HCT116 (cell line): ENCODE measurements at regions not wholly inside any gene's neighbourhood (a gene's known extent, or its start where the extent isn't known, plus 50 kb on each side); places are given as distances from the start of the nearest gene placed in this dataset.

Experiments
- TF ChIP-seq, protein P1 (sequence below): IDR thresholded peaks from 2 replicates; pipeline ENCODE4 v1.6.1; 2011; ENCODE audit warnings: mild to moderate bottlenecking, low read length, moderate library complexity; ENCODE audit not compliant: insufficient replicate concordance; ENCODE audit errors: extremely low read depth
- TF ChIP-seq, protein P2 (sequence below), 3 experiments: fragments of 200-600 bp in 1 of 3; sonication (generic) in 1 of 3; IDR thresholded peaks in 2 of 3; conservative IDR thresholded peaks in 1 of 3; 2 replicates each; pipeline ENCODE4 v1.5.1; 2012 to 2017; ENCODE audit warnings: low read depth in 2 of 3, low read length in 2 of 3, antibody characterized with exemption in 1 of 3, borderline replicate concordance in 1 of 3, control low read depth in 1 of 3, mild to moderate bottlenecking in 1 of 3, mixed read lengths in 1 of 3, mixed run types in 1 of 3, moderate library complexity in 1 of 3; ENCODE audit not compliant: insufficient read depth in 1 of 3

DNA sequence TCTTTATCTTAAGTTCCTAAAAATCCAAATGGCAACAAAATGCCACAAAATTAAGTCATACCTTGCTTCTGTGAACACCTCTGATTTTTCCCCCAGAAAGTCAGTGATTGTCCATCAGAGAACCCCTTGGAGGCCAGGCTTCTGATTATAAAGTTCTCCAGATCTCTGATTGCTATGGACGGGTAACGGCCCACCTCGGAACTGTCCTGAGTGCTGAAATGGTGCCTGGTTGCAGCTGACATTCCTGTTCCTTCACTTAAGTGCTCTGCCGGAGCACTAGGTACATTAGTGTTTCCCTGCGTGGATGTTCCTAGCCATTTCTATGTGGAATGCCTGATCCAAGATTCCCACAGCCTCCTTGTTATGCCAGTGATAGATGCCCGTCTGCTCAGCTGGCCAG lies 85.0 kb downstream of the CHST1 start:
- TF ChIP-seq, protein P1, sequence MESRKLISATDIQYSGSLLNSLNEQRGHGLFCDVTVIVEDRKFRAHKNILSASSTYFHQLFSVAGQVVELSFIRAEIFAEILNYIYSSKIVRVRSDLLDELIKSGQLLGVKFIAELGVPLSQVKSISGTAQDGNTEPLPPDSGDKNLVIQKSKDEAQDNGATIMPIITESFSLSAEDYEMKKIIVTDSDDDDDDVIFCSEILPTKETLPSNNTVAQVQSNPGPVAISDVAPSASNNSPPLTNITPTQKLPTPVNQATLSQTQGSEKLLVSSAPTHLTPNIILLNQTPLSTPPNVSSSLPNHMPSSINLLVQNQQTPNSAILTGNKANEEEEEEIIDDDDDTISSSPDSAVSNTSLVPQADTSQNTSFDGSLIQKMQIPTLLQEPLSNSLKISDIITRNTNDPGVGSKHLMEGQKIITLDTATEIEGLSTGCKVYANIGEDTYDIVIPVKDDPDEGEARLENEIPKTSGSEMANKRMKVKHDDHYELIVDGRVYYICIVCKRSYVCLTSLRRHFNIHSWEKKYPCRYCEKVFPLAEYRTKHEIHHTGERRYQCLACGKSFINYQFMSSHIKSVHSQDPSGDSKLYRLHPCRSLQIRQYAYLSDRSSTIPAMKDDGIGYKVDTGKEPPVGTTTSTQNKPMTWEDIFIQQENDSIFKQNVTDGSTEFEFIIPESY, result no peak
- TF ChIP-seq, protein P2, sequence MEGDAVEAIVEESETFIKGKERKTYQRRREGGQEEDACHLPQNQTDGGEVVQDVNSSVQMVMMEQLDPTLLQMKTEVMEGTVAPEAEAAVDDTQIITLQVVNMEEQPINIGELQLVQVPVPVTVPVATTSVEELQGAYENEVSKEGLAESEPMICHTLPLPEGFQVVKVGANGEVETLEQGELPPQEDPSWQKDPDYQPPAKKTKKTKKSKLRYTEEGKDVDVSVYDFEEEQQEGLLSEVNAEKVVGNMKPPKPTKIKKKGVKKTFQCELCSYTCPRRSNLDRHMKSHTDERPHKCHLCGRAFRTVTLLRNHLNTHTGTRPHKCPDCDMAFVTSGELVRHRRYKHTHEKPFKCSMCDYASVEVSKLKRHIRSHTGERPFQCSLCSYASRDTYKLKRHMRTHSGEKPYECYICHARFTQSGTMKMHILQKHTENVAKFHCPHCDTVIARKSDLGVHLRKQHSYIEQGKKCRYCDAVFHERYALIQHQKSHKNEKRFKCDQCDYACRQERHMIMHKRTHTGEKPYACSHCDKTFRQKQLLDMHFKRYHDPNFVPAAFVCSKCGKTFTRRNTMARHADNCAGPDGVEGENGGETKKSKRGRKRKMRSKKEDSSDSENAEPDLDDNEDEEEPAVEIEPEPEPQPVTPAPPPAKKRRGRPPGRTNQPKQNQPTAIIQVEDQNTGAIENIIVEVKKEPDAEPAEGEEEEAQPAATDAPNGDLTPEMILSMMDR (IDR thresholded peaks at IDR 0.05 in 2 of 3, conservative IDR thresholded peaks at IDR 0.05 in 1 of 3; ENCODE audit: borderline replicate concordance in 1 of 3, insufficient read depth in 1 of 3, low read depth in 2 of 3, low read length in 2 of 3), result no peak
